NCI-H460 (cell line): ENCODE measurements at regions not wholly inside any gene's neighbourhood (a gene's known extent, or its start where the extent isn't known, plus 50 kb on each side); places are given as distances from the start of the nearest gene placed in this dataset.

ENCODE experiments used
- DNase-seq: peaks from one replicate; pipeline ENCODE4 v3.0.0-alpha.2; 2016; ENCODE audit warnings: low read depth; ENCODE audit errors: extremely low read depth

- no peak for DNase-seq
Measured at GRCh38 chr7:18302097-18302496, 193.5 kb upstream of the HDAC9 start.

DNA sequence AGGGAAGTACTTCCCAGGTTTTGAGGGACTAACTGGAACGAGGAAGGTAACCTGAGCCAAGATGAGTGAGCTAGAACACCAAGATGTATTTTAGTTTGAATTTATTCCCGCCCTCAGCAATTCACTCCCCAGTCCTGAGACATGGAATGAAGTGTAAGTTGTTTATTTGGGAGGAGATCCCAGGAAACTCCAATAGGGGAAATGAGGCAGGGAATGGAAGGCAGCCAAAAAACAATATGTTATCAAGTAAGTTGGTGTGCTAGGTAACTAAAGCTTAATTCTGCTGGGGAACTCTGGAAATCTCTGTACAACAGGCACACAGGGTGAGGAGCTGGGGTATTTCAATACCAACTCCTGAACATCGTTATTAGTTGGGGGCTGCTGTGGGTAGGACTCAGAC is 189.7 kb upstream of the HDAC9 start:
- no peak for DNase-seq

- DNase-seq = no peak
Measured at GRCh38 chr7:18306696-18307095, 188.9 kb upstream of the HDAC9 start.

- no peak for DNase-seq
Measured at GRCh38 chr7:18308938-18309337, 186.6 kb upstream of the HDAC9 start.

DNA sequence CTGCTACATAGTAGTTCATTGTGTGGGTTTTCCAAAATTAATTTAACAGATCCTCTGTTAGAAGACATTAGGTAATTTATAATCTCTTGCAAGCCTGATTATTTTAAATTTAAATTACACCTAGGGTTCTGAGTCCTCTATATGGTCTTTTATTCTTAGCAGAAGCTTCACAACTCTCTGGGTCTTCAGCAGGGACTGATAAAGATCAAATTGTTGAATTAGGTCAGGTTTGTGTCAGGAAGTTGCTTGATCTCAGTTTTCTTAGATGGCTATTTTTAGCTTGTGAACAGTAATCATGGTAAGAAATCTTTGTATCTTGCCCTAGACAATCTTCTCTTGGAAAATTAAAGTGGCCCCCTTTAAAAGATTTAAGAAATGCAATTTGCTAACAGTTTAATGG is 183.1 kb upstream of the HDAC9 start:
- no peak for DNase-seq

GRCh38 chr7:18313965-18314364 is 181.6 kb upstream of the HDAC9 start:
- DNase-seq = no peak

GRCh38 chr7:18315241-18315640 is 180.3 kb upstream of the HDAC9 start:
- no peak for DNase-seq

GRCh38 chr7:18317941-18318340 is 177.6 kb upstream of the HDAC9 start:
- no peak for DNase-seq

- no peak for DNase-seq
Measured at GRCh38 chr7:18320422-18320821, 175.1 kb upstream of the HDAC9 start.

GRCh38 chr7:18320971-18321567 is 174.5 kb upstream of the HDAC9 start:
- DNase-seq = peak; percentile 40

GRCh38 chr7:18330548-18330947 is 165.0 kb upstream of the HDAC9 start:
- no peak for DNase-seq

DNA sequence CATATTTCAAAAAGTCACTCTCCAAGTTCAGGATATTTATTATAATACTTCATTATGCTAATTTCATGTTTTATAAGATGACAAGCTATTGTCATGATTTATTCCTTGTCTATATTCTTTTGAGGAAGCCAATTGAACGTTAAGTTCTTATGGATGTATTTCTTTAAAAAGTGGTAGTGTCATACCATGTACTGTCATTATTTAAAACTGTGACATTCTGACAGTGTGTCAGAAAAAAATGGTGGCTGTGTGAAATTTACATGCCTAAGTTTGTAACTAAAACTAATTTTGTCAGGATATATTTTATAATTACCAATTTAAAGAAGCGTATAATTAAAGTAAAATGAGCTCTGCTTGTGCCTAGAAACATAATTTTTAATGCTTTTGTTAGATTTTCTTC is 158.9 kb upstream of the HDAC9 start:
- DNase-seq = no peak

GRCh38 chr7:18337048-18337809 is 158.3 kb upstream of the HDAC9 start:
- no peak for DNase-seq

GRCh38 chr7:18338910-18339523 is 156.5 kb upstream of the HDAC9 start:
- no peak for DNase-seq

DNA sequence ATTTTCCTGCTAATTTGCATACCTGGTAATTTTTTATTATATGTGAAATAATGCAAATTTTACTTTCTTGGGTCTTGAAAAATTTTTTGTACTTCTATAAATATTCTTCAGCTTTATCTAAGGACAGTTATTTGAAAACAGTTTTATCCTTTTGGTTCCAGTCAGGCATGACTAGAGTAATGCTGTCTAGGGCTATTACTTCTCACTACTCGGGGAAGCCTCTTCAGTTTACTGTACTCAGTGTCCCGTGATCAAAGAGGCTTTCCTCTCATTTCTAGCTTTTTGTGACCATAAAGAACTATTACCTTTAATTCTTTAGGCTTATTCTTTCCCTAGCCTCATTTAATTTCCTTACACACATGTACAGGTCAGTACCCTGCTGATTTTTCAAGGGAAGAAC is 153.8 kb upstream of the HDAC9 start:
- DNase-seq = no peak

DNA sequence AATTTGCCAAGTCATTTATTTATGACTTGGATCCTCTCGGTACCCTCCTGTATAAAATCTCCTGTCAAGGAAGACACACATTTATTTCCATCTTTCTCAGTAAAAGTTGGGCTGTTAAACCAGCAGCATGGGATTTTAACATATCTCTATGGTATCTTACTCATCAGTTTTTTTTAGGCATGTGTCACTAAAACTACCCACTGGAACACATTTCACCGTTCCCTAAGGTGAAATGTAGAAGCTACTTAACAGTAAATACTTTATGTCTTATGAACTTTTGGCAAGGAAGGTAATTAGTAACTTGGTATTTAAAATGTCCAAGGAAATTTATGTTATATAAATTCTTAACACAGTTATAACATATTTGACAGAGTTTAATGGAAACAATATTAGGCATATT is 152.5 kb upstream of the HDAC9 start:
- DNase-seq = no peak

GRCh38 chr7:18344536-18344935 is 151.0 kb upstream of the HDAC9 start:
- no peak for DNase-seq

DNA sequence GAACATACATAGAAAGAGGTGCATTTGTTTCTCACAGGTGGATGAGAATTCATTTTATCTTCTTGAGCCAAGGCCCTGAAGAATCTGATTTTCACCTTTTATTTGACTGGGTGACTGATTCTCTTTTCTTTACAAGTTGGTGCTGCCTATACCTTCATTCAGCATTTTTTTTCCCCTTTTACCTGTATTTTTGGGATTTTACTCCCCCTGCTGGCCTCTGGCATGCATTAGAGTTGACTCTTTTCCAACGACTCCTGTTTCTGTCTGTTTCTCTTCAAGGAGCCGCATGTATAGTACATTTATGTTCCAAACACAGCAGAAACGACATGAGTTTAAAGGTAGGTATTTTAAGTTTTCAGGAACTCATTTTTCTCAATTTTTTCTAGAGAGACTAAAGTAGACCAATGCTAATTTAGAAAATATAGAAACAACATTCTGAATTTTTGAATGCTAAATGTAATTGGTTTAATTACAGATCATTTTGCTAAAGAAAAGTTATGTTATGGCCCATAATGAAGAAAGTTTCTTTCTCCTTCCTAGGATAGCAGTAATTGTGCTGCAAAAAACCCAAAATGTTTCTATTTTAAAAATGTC is 149.8 kb upstream of the HDAC9 start:
- peak; percentile 57 for DNase-seq

DNA sequence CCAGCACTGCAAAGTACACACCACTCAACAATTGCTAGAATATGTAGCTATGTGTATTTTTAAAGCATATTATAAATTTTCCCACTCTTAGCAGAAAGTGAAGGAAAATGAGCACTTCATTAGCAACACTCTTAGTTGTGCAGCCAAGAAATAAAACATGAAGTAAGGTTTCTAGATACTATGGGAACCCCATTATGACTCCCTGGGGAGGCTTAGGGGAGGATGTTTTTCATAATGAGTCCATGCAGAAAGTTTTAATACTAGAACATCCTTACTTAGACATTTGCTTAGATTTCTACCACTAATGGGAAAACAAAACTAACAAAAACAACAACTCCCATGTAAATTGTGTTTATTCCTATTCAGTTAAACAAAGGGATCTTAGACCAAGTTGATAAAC is 148.4 kb upstream of the HDAC9 start:
- no peak for DNase-seq

DNA sequence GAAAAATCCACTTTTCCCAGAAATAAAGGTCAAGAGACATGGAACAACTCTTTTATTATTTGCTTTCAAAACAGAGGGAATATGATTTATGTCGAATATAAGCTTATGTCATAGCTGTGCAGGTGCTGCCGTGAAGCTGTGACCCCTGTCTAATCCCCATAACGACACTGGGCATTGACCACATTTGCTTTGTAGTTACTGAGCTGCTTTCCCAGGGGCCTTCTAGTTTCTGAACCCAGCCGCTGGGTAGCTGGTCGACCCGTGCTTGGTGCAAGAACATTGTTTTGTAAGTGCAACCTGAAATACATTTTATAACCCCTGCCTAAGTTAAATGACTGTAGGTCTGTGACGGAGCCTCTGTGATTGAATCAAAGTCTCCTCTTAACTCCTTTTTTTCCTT is 144.9 kb upstream of the HDAC9 start:
- DNase-seq = no peak

GRCh38 chr7:18352339-18353255 is 143.0 kb upstream of the HDAC9 start:
- DNase-seq = peak; percentile 52
